Naive thymus-derived CD4-positive, alpha-beta T cell (primary cell): ENCODE measurements at regions not wholly inside any gene's neighbourhood (a gene's known extent, or its start where the extent isn't known, plus 50 kb on each side); places are given as distances from the start of the nearest gene placed in this dataset.

Source experiments
- ATAC-seq: fragments of 150-1000 bp; cut with Tn5 transposase; 2 replicates; pipeline ENCODE4 v1.10.0; 2021; ENCODE audit warnings: mild to moderate bottlenecking, moderate library complexity
- CTCF ChIA-PET: fragments of 350-600 bp; sonication (Branson Sonifier 250); formaldehyde crosslinking; loops from one replicate; lab custom pipeline; 2021; ENCODE audit warnings: antibody characterized with exemption; lab: Charles Lee
- POLR2A ChIA-PET: fragments of 350-600 bp; sonication (Branson Sonifier 250); formaldehyde crosslinking; loops from one replicate; lab custom pipeline; 2021; ENCODE audit warnings: antibody characterized with exemption, inconsistent platforms; lab: Charles Lee
- DNase-seq, 9 donors: peaks; one replicate each; pipeline versions ENCODE4 v3.0.0 to v3.0.0-alpha.2; 2020 to 2022; ENCODE audit warnings: mixed read lengths in 1 of 9
- H3K27ac ChIP-seq: one replicate; pipeline ENCODE4 v1.7.0; 2013; ENCODE audit warnings: mild to moderate bottlenecking, low read depth, low read length, moderate library complexity
- H3K27me3 ChIP-seq, 2 donors: one replicate each; pipeline ENCODE4 v1.7.0; 2013; ENCODE audit warnings: low read length in 2 of 2, mild to moderate bottlenecking in 2 of 2, moderate library complexity in 2 of 2; ENCODE audit not compliant: control insufficient read depth in 2 of 2, insufficient read depth in 2 of 2
- H3K36me3 ChIP-seq, 3 experiments: 1 replicate in 2 of 3; 2 replicates in 1 of 3; pipeline ENCODE4 v1.7.0; 2013; ENCODE audit warnings: low read length in 3 of 3, mild to moderate bottlenecking in 3 of 3, moderate library complexity in 1 of 3; ENCODE audit not compliant: insufficient read depth in 3 of 3, control insufficient read depth in 2 of 3
- H3K4me1 ChIP-seq, 2 donors: one replicate each; pipeline ENCODE4 v1.7.0; 2013; ENCODE audit warnings: low read length in 2 of 2, mild to moderate bottlenecking in 2 of 2, moderate library complexity in 1 of 2; ENCODE audit not compliant: control insufficient read depth in 2 of 2, insufficient read depth in 2 of 2
- H3K4me3 ChIP-seq: 2 replicates; pipeline ENCODE4 v1.7.0; 2013; ENCODE audit warnings: mild to moderate bottlenecking, low read length
- H3K9me3 ChIP-seq, 3 experiments: 1 replicate in 2 of 3; 2 replicates in 1 of 3; pipeline ENCODE4 v1.7.0; 2013; ENCODE audit warnings: low read length in 3 of 3; ENCODE audit not compliant: control insufficient read depth in 2 of 3
- H3K27ac Mint-ChIP-seq, 9 donors: one replicate each; pipeline ENCODE4 v1.8.0; 2020 to 2022; ENCODE audit warnings: mixed read lengths in 9 of 9, mild to moderate bottlenecking in 8 of 9, moderate library complexity in 5 of 9, inconsistent platforms in 2 of 9
- H3K27me3 Mint-ChIP-seq, 5 donors: one replicate each; pipeline ENCODE4 v1.8.0; 2021 to 2022; ENCODE audit warnings: mixed read lengths in 5 of 5, mild to moderate bottlenecking in 1 of 5
- H3K36me3 Mint-ChIP-seq, 5 donors: one replicate each; pipeline ENCODE4 v1.8.0; 2020 to 2022; ENCODE audit warnings: mixed read lengths in 5 of 5, mild to moderate bottlenecking in 3 of 5, inconsistent platforms in 1 of 5
- H3K4me1 Mint-ChIP-seq, 7 donors: one replicate each; pipeline ENCODE4 v1.8.0; 2020 to 2022; ENCODE audit warnings: mixed read lengths in 7 of 7, mild to moderate bottlenecking in 3 of 7, inconsistent platforms in 1 of 7
- H3K4me3 Mint-ChIP-seq, 10 donors: one replicate each; pipeline ENCODE4 v1.8.0; 2020 to 2022; ENCODE audit warnings: mild to moderate bottlenecking in 10 of 10, mixed read lengths in 10 of 10, moderate library complexity in 6 of 10, inconsistent platforms in 2 of 10
- H3K9me3 Mint-ChIP-seq, 11 donors: one replicate each; pipeline ENCODE4 v1.8.0; 2020 to 2022; ENCODE audit warnings: mixed read lengths in 11 of 11, mild to moderate bottlenecking in 4 of 11, inconsistent platforms in 1 of 11, moderate library complexity in 1 of 11
- intact Hi-C, 2 donors: fragments of 100-400 bp; cut with micrococcal nuclease; formaldehyde crosslinking; loops; one replicate each; pipeline ENCODE4 v1.15.1; 2023

GRCh38 chr2:211117026-211117425, 560.6 kb downstream of the CPS1 start:
- no peaks in the 10 kb centered on the region for H3K36me3 ChIP-seq
- no peak overlapping the region for H3K4me3 ChIP-seq
- ATAC-seq: no peak
- peaks cover 0 to 14% (median 0%) of the 10 kb centered on the region in 11 donors for H3K9me3 Mint-ChIP-seq
- intact Hi-C loops: no loop called here
- ChIA-PET CTCF (no interaction called here), POLR2A (no interaction called here)
- H3K4me1 ChIP-seq: no peaks in the 10 kb centered on the region
- no peak overlapping the region for H3K27ac ChIP-seq
- no peak overlapping the region for H3K27ac Mint-ChIP-seq
- no peaks in the 10 kb centered on the region for H3K4me1 Mint-ChIP-seq
- no peak for DNase-seq
- no peak overlapping the region for H3K4me3 Mint-ChIP-seq
- H3K9me3 ChIP-seq: no peaks in the 10 kb centered on the region
- no peaks in the 10 kb centered on the region for H3K27me3 ChIP-seq
- H3K27me3 Mint-ChIP-seq: no peaks in the 10 kb centered on the region
- H3K36me3 Mint-ChIP-seq: no peaks in the 10 kb centered on the region

GRCh38 chr2:211126256-211126655, 569.9 kb downstream of the CPS1 start:
- Histone ChIP-seq H3K4me1 (no peaks in the 10 kb centered on the region), H3K27ac (no peak overlapping the region), H3K27me3 (no peaks in the 10 kb centered on the region), H3K9me3 (no peaks in the 10 kb centered on the region), H3K4me3 (no peak overlapping the region), H3K36me3 (no peaks in the 10 kb centered on the region)
- H3K27me3 Mint-ChIP-seq: no peaks in the 10 kb centered on the region
- no peak overlapping the region for H3K27ac Mint-ChIP-seq
- intact Hi-C loops: no loop called here
- DNase-seq: no peak
- POLR2A ChIA-PET: no interaction called here
- H3K4me3 Mint-ChIP-seq: no peak overlapping the region
- no peak for ATAC-seq
- peaks cover 0 to 5% (median 0%) of the 10 kb centered on the region in 11 donors for H3K9me3 Mint-ChIP-seq
- H3K36me3 Mint-ChIP-seq: no peaks in the 10 kb centered on the region
- H3K4me1 Mint-ChIP-seq: no peaks in the 10 kb centered on the region
- CTCF ChIA-PET: no interaction called here

GRCh38 chr2:211127501-211127900, 571.1 kb downstream of the CPS1 start:
- POLR2A ChIA-PET: no interaction called here
- Histone ChIP-seq H3K4me3 (no peak overlapping the region), H3K27ac (no peak overlapping the region), H3K27me3 (no peaks in the 10 kb centered on the region), H3K9me3 (no peaks in the 10 kb centered on the region), H3K4me1 (no peaks in the 10 kb centered on the region), H3K36me3 (no peaks in the 10 kb centered on the region)
- Mint-ChIP-seq H3K27me3 (no peaks in the 10 kb centered on the region), H3K27ac (no peak overlapping the region), H3K4me3 (no peak overlapping the region), H3K4me1 (no peaks in the 10 kb centered on the region), H3K36me3 (no peaks in the 10 kb centered on the region), H3K9me3 (peaks cover 0 to 5% (median 0%) of the 10 kb centered on the region in 11 donors)
- CTCF ChIA-PET: no interaction called here
- no peak for ATAC-seq
- no peak for DNase-seq
- intact Hi-C loops: no loop called here

GRCh38 chr2:211128287-211128686, 571.9 kb downstream of the CPS1 start:
- no peaks in the 10 kb centered on the region for H3K9me3 ChIP-seq
- DNase-seq (no peak), ATAC-seq (no peak)
- Mint-ChIP-seq H3K4me1 (no peaks in the 10 kb centered on the region), H3K36me3 (no peaks in the 10 kb centered on the region), H3K4me3 (no peak overlapping the region), H3K27me3 (no peaks in the 10 kb centered on the region), H3K9me3 (peaks cover 0 to 3% (median 0%) of the 10 kb centered on the region in 11 donors), H3K27ac (no peak overlapping the region)
- H3K27me3 ChIP-seq: no peaks in the 10 kb centered on the region
- ChIA-PET CTCF (no interaction called here), POLR2A (no interaction called here)
- no peak overlapping the region for H3K4me3 ChIP-seq
- intact Hi-C loops: no loop called here
- H3K27ac ChIP-seq: no peak overlapping the region
- H3K4me1 ChIP-seq: no peaks in the 10 kb centered on the region
- no peaks in the 10 kb centered on the region for H3K36me3 ChIP-seq

GRCh38 chr2:211129798-211130197, 573.4 kb downstream of the CPS1 start:
- H3K27me3 Mint-ChIP-seq: no peaks in the 10 kb centered on the region
- CTCF ChIA-PET: no interaction called here
- ATAC-seq: no peak
- no peaks in the 10 kb centered on the region for H3K36me3 Mint-ChIP-seq
- Histone ChIP-seq H3K4me3 (no peak overlapping the region), H3K27me3 (no peaks in the 10 kb centered on the region), H3K27ac (no peak overlapping the region), H3K9me3 (no peaks in the 10 kb centered on the region), H3K36me3 (no peaks in the 10 kb centered on the region), H3K4me1 (no peaks in the 10 kb centered on the region)
- H3K27ac Mint-ChIP-seq: no peak overlapping the region
- POLR2A ChIA-PET: no interaction called here
- no peaks in the 10 kb centered on the region for H3K4me1 Mint-ChIP-seq
- peaks cover 0 to 3% (median 0%) of the 10 kb centered on the region in 11 donors for H3K9me3 Mint-ChIP-seq
- intact Hi-C loops: no loop called here
- no peak overlapping the region for H3K4me3 Mint-ChIP-seq
- no peak for DNase-seq

GRCh38 chr2:211132046-211132445, 575.6 kb downstream of the CPS1 start:
- CTCF ChIA-PET: no interaction called here
- Mint-ChIP-seq H3K27ac (no peak overlapping the region), H3K9me3 (peaks cover 0 to 3% (median 0%) of the 10 kb centered on the region in 11 donors), H3K36me3 (no peaks in the 10 kb centered on the region), H3K27me3 (no peaks in the 10 kb centered on the region), H3K4me1 (no peaks in the 10 kb centered on the region), H3K4me3 (no peak overlapping the region)
- H3K4me3 ChIP-seq: no peak overlapping the region
- no peaks in the 10 kb centered on the region for H3K27me3 ChIP-seq
- POLR2A ChIA-PET: no interaction called here
- intact Hi-C loops: no loop called here
- H3K9me3 ChIP-seq: no peaks in the 10 kb centered on the region
- ATAC-seq (no peak), DNase-seq (no peak)
- H3K36me3 ChIP-seq: no peaks in the 10 kb centered on the region
- H3K4me1 ChIP-seq: no peaks in the 10 kb centered on the region
- no peak overlapping the region for H3K27ac ChIP-seq

GRCh38 chr2:211132573-211132972, 576.2 kb downstream of the CPS1 start:
- H3K27ac Mint-ChIP-seq: no peak overlapping the region
- H3K4me1 ChIP-seq: no peaks in the 10 kb centered on the region

More at GRCh38 chr2:211132573-211132972, 576.2 kb downstream of the CPS1 start:
- Histone ChIP-seq H3K4me3 (no peak overlapping the region), H3K9me3 (no peaks in the 10 kb centered on the region), H3K27me3 (no peaks in the 10 kb centered on the region), H3K27ac (no peak overlapping the region), H3K36me3 (no peaks in the 10 kb centered on the region)
- Mint-ChIP-seq H3K27me3 (no peaks in the 10 kb centered on the region), H3K9me3 (peaks cover 0 to 3% (median 0%) of the 10 kb centered on the region in 11 donors), H3K4me3 (no peak overlapping the region), H3K4me1 (no peaks in the 10 kb centered on the region), H3K36me3 (no peaks in the 10 kb centered on the region)
- ChIA-PET POLR2A (no interaction called here), CTCF (no interaction called here)
- intact Hi-C loops: no loop called here
- ATAC-seq (no peak), DNase-seq (no peak)
